GM12891 (cell line): ENCODE measurements at regions not wholly inside any gene's neighbourhood (a gene's known extent, or its start where the extent isn't known, plus 50 kb on each side); places are given as distances from the start of the nearest gene placed in this dataset.

ENCODE experiments used
- DNase-seq: peaks from one replicate; pipeline ENCODE4 v3.0.0; 2011; ENCODE audit warnings: low spot score; ENCODE audit not compliant: insufficient read length
- FAIRE-seq: peaks from 2 replicates; lab custom pipeline; 2011; peaks lifted over from hg19 to GRCh38; lab: Jason Lieb, UNC
- PAX5 ChIP-seq: IDR thresholded peaks from 2 replicates; pipeline ENCODE4 v1.6.1; 2011; ENCODE audit warnings: low read length, moderate library complexity, mild to moderate bottlenecking; ENCODE audit not compliant: insufficient read depth, severe bottlenecking
- POLR2A ChIP-seq: IDR thresholded peaks from 2 replicates; pipeline ENCODE4 v1.6.1; 2011; ENCODE audit warnings: low read depth, low read length, control low read depth
- POLR2AphosphoS5 ChIP-seq: IDR thresholded peaks from 2 replicates; pipeline ENCODE4 v1.6.1; 2011; ENCODE audit warnings: low read depth, low read length, control low read depth
- POU2F2 ChIP-seq: IDR thresholded peaks from 2 replicates; pipeline ENCODE4 v1.6.1; 2011; ENCODE audit warnings: low read depth, mild to moderate bottlenecking, control low read depth, low read length, moderate library complexity
- SPI1 ChIP-seq: IDR thresholded peaks from 2 replicates; pipeline ENCODE4 v1.6.1; 2011; ENCODE audit warnings: low read depth, low read length, control low read depth
- TAF1 ChIP-seq: IDR thresholded peaks from 2 replicates; pipeline ENCODE4 v1.6.1; 2011; ENCODE audit warnings: low read depth, low read length, control low read depth

- no peak for FAIRE-seq
- no peak for TF ChIP-seq POLR2AphosphoS5
- TF ChIP-seq PAX5 = no peak
- no peak for TF ChIP-seq TAF1
- TF ChIP-seq POU2F2 = no peak
- TF ChIP-seq SPI1 = no peak
- no peak for TF ChIP-seq POLR2A
- DNase-seq = no peak
Observed at GRCh38 chr13:22463089-22463488, 717.7 kb upstream of the SGCG start.

- no peak for FAIRE-seq
- TF ChIP-seq POLR2AphosphoS5 (no peak), SPI1 (no peak), TAF1 (no peak), POLR2A (no peak), PAX5 (no peak), POU2F2 (no peak)
Observed at GRCh38 chr13:22468045-22468444, 712.7 kb upstream of the SGCG start.

DNA sequence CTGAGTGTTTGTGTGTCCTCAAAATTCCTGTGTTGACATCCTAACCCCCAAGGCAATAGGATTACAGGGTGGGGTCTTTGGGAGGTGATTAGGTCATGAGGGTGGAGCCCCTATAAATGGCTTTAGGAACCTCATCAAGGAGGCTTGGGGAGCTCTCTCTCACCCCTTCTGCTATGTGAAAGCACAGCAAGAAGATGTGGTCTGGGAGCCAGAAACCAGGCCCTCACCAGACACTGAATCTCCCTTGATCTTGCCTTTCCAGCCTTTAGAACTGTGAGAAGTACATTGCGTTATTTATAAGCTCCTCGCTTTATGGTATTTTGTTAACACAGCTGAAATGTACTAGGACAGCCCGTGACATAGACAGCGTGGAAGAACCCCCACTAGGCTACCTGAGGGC, 712.0 kb upstream of the SGCG start:
- no peak for FAIRE-seq
- TF ChIP-seq TAF1 = no peak
- TF ChIP-seq PAX5 = no peak
- TF ChIP-seq POLR2A = no peak
- no peak for TF ChIP-seq POU2F2
- no peak for TF ChIP-seq SPI1
- TF ChIP-seq POLR2AphosphoS5 = no peak
- DNase-seq = no peak

More at GRCh38 chr13:22468045-22468444, 712.7 kb upstream of the SGCG start:
- no peak for DNase-seq

- no peak for TF ChIP-seq POLR2AphosphoS5
- TF ChIP-seq SPI1 = no peak
- TF ChIP-seq POU2F2 = no peak
- TF ChIP-seq PAX5 = no peak
- TF ChIP-seq TAF1 = no peak
- TF ChIP-seq POLR2A = no peak
- FAIRE-seq = no peak
- no peak for DNase-seq
Observed at GRCh38 chr13:22469452-22469851, 711.3 kb upstream of the SGCG start.

GRCh38 chr13:22470075-22470474, 710.7 kb upstream of the SGCG start:
- FAIRE-seq (no peak), DNase-seq (no peak)
- TF ChIP-seq SPI1 = no peak
- no peak for TF ChIP-seq POU2F2
- no peak for TF ChIP-seq PAX5
- no peak for TF ChIP-seq POLR2AphosphoS5
- no peak for TF ChIP-seq POLR2A
- TF ChIP-seq TAF1 = no peak

DNA sequence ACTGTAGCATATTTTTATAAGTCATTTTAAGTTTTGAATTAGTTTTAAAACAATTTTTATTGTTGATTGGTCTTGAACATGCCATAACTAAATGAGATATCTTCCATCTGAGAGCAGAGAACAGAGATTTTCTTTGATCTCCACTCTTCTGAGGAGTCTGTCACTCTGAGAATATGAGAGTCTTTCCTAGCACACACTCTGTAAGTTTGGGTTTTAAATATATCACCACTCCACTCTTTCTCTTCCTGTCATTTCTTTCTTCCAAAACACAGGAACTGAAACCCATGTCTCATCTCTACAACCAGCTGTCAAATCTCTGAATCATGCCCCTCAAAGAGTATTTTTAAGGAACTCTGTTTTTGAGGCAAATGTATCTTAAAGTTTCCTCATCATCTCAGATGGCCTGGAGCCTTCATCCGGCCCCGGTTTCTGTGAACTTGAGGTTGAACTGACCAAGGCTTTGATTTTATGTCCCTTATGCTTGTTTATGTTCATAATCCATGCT, 698.2 kb upstream of the SGCG start:
- DNase-seq = no peak
- TF ChIP-seq PAX5 (no peak), SPI1 (no peak), POLR2A (no peak), POLR2AphosphoS5 (no peak), POU2F2 (no peak), TAF1 (no peak)
- FAIRE-seq = no peak

GRCh38 chr13:22483276-22483675, 697.5 kb upstream of the SGCG start:
- FAIRE-seq (no peak), DNase-seq (no peak)
- TF ChIP-seq POLR2A (no peak), TAF1 (no peak), SPI1 (no peak), POLR2AphosphoS5 (no peak), POU2F2 (no peak), PAX5 (no peak)

DNA sequence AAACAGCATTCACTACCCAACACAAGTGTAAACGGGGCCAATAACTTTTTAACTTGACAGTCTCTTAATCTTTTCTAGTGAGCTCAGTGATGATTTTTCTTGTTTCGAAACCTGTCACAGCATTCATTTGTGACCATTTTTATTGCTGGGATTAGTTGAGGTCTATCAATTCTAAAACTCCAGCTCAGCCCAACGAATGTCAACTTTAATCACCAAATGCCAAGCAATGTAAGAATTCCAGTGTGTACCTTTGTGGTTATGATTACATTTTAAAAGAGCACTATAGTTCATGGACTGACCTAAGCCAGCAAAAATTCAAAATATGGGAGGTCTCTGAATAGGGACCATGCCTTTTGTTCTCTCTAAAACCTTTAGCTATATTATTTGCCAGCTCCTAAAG, 694.3 kb upstream of the SGCG start:
- TF ChIP-seq PAX5 (no peak), POU2F2 (no peak), SPI1 (no peak), POLR2AphosphoS5 (no peak), POLR2A (no peak), TAF1 (no peak)
- DNase-seq (no peak), FAIRE-seq (no peak)

- no peak for FAIRE-seq
- DNase-seq = no peak
- TF ChIP-seq SPI1 (no peak), POU2F2 (no peak), TAF1 (no peak), POLR2AphosphoS5 (no peak)
Observed at GRCh38 chr13:22487932-22488331, 692.8 kb upstream of the SGCG start.

DNA sequence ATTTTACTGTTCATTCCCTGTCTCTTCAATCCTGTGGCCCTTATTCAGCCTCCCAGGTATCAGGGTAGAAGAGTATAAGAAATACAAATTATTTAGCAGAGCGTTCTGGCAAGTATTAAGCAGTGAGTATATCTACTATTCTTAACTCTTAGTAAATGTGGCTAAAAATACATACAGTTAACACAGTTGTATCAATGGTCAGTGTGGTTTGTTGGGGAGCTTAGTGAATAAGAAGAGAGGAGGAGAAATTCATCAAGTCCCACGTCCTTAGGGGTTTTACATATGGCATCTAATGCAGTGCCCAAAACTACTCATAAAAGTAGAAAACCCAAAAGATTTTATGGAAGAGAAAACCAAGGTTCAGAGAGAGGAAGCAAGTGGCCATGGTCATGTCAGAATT, 691.0 kb upstream of the SGCG start:
- no peak for DNase-seq
- TF ChIP-seq POU2F2 = no peak
- TF ChIP-seq POLR2AphosphoS5 = no peak
- no peak for TF ChIP-seq TAF1
- TF ChIP-seq POLR2A = no peak
- TF ChIP-seq PAX5 = no peak
- TF ChIP-seq SPI1 = no peak
- no peak for FAIRE-seq

GRCh38 chr13:22495819-22496218, 685.0 kb upstream of the SGCG start:
- no peak for TF ChIP-seq SPI1
- TF ChIP-seq POU2F2 = no peak
- no peak for DNase-seq
- FAIRE-seq = no peak
